PC-9 (cell line): ENCODE measurements at regions not wholly inside any gene's neighbourhood (a gene's known extent, or its start where the extent isn't known, plus 50 kb on each side); places are given as distances from the start of the nearest gene placed in this dataset.

Source experiments
- CTCF ChIP-seq: fragments of 200-600 bp; sonication (generic); conservative IDR thresholded peaks from 2 replicates; pipeline ENCODE4 v1.6.1; 2017; ENCODE audit warnings: mixed run types, antibody characterized with exemption, mild to moderate bottlenecking, moderate library complexity
- EZH2 ChIP-seq: fragments of 200-600 bp; sonication (generic); IDR thresholded peaks from 2 replicates; pipeline ENCODE4 v1.8.0; 2017; ENCODE audit warnings: antibody characterized with exemption, low read depth

GRCh38 chr1:81607924-81608323 lies 192.8 kb upstream of the ADGRL2 start:
- TF ChIP-seq CTCF (no peak), EZH2 (no peak)
